ENCODE measurements at regions not wholly inside any gene's neighbourhood (a gene's known extent, or its start where the extent isn't known, plus 50 kb on each side); places are given as distances from the start of the nearest gene placed in this dataset.
"Not testable (repeated sequence)": the region's sequence is repeated elsewhere in the genome, so short reads cannot be mapped to it uniquely, and the experiment has no call there.

GRCh38 chr9:27829621-27830020 lies 256.3 kb upstream of the C9orf72 start:
- no peak for DNase-seq (ENCODE audit: low spot score)
- no peaks in the 10 kb centered on the region for H3K36me3 Mint-ChIP-seq

GRCh38 chr9:27832108-27832507 lies 258.8 kb upstream of the C9orf72 start:
- not testable (repeated sequence) for H3K4me3 Mint-ChIP-seq; H3K9me3 Mint-ChIP-seq; H3K4me1 Mint-ChIP-seq (ENCODE audit: low read depth in 2 of 2); H3K36me3 Mint-ChIP-seq; H3K27me3 Mint-ChIP-seq; DNase-seq (ENCODE audit: low spot score); H3K27ac Mint-ChIP-seq; ATAC-seq

More at GRCh38 chr9:27829621-27830020, 256.3 kb upstream of the C9orf72 start:
- Mint-ChIP-seq H3K27ac (no peak overlapping the region), H3K27me3 (no peaks in the 10 kb centered on the region), H3K4me1 (ENCODE audit: low read depth in 2 of 2) (no peaks in the 10 kb centered on the region), H3K4me3 (no peak overlapping the region), H3K9me3 (peaks cover 5% of the 10 kb centered on the region)
- no peak for ATAC-seq

- DNase-seq (ENCODE audit: low spot score) = no peak
- no peak overlapping the region for H3K27ac Mint-ChIP-seq
- H3K36me3 Mint-ChIP-seq = no peaks in the 10 kb centered on the region
- no peaks in the 10 kb centered on the region for H3K4me1 Mint-ChIP-seq (ENCODE audit: low read depth in 2 of 2)
- H3K9me3 Mint-ChIP-seq = peaks cover 12% of the 10 kb centered on the region
- H3K27me3 Mint-ChIP-seq = peaks cover 0 to 2% of the 10 kb centered on the region in 2 donors
- no peak for ATAC-seq
- H3K4me3 Mint-ChIP-seq = no peak overlapping the region
Measured at GRCh38 chr9:27835286-27835685, 262.0 kb upstream of the C9orf72 start.

- ATAC-seq (no peak), DNase-seq (ENCODE audit: low spot score) (no peak)
- H3K27me3 Mint-ChIP-seq = peaks cover 0 to 2% of the 10 kb centered on the region in 2 donors
- H3K9me3 Mint-ChIP-seq = peaks cover 12% of the 10 kb centered on the region
- H3K27ac Mint-ChIP-seq = no peak overlapping the region
- no peaks in the 10 kb centered on the region for H3K4me1 Mint-ChIP-seq (ENCODE audit: low read depth in 2 of 2)
- H3K36me3 Mint-ChIP-seq = no peaks in the 10 kb centered on the region
- no peak overlapping the region for H3K4me3 Mint-ChIP-seq
Measured at GRCh38 chr9:27835746-27836145, 262.5 kb upstream of the C9orf72 start.

GRCh38 chr9:27836661-27837401 lies 263.6 kb upstream of the C9orf72 start:
- no peaks in the 10 kb centered on the region for H3K36me3 Mint-ChIP-seq
- DNase-seq (ENCODE audit: low spot score) = no peak
- H3K4me3 Mint-ChIP-seq = no peak overlapping the region
- no peaks in the 10 kb centered on the region for H3K4me1 Mint-ChIP-seq (ENCODE audit: low read depth in 2 of 2)
- ATAC-seq = no peak
- H3K27ac Mint-ChIP-seq = no peak overlapping the region
- peaks cover 12% of the 10 kb centered on the region for H3K9me3 Mint-ChIP-seq
- peaks cover 0 to 2% of the 10 kb centered on the region in 2 donors for H3K27me3 Mint-ChIP-seq

- Mint-ChIP-seq H3K9me3 (peaks cover 9% of the 10 kb centered on the region), H3K4me1 (ENCODE audit: low read depth in 2 of 2) (no peaks in the 10 kb centered on the region), H3K4me3 (no peak overlapping the region), H3K27me3 (peaks cover 0 to 2% of the 10 kb centered on the region in 2 donors), H3K27ac (no peak overlapping the region), H3K36me3 (no peaks in the 10 kb centered on the region)
- ATAC-seq (no peak), DNase-seq (ENCODE audit: low spot score) (no peak)
Measured at GRCh38 chr9:27838876-27839275, 265.6 kb upstream of the C9orf72 start.

- ATAC-seq; H3K4me3 Mint-ChIP-seq; H3K36me3 Mint-ChIP-seq; H3K27me3 Mint-ChIP-seq; H3K4me1 Mint-ChIP-seq (ENCODE audit: low read depth in 2 of 2); DNase-seq (ENCODE audit: low spot score); H3K9me3 Mint-ChIP-seq; H3K27ac Mint-ChIP-seq: not testable (repeated sequence)
Measured at GRCh38 chr9:27839767-27840166, 266.5 kb upstream of the C9orf72 start.

- Mint-ChIP-seq H3K4me1 (ENCODE audit: low read depth in 2 of 2) (no peaks in the 10 kb centered on the region), H3K36me3 (no peaks in the 10 kb centered on the region), H3K27ac (no peak overlapping the region), H3K27me3 (no peaks in the 10 kb centered on the region), H3K9me3 (no peaks in the 10 kb centered on the region), H3K4me3 (no peak overlapping the region)
- ATAC-seq (no peak), DNase-seq (ENCODE audit: low spot score) (no peak)
Measured at GRCh38 chr9:27844797-27845196, 271.5 kb upstream of the C9orf72 start.

GRCh38 chr9:27847380-27847779 lies 274.1 kb upstream of the C9orf72 start:
- DNase-seq (ENCODE audit: low spot score) (no peak), ATAC-seq (no peak)
- Mint-ChIP-seq H3K4me3 (no peak overlapping the region), H3K27me3 (no peaks in the 10 kb centered on the region), H3K4me1 (ENCODE audit: low read depth in 2 of 2) (no peaks in the 10 kb centered on the region), H3K9me3 (peaks cover 4% of the 10 kb centered on the region), H3K27ac (no peak overlapping the region), H3K36me3 (no peaks in the 10 kb centered on the region)

GRCh38 chr9:27847818-27848217 lies 274.5 kb upstream of the C9orf72 start:
- Mint-ChIP-seq H3K27me3 (no peaks in the 10 kb centered on the region), H3K27ac (no peak overlapping the region), H3K4me3 (no peak overlapping the region), H3K9me3 (peaks cover 4% of the 10 kb centered on the region), H3K36me3 (no peaks in the 10 kb centered on the region), H3K4me1 (ENCODE audit: low read depth in 2 of 2) (no peaks in the 10 kb centered on the region)
- DNase-seq (ENCODE audit: low spot score) (no peak), ATAC-seq (no peak)

- Mint-ChIP-seq H3K36me3 (no peaks in the 10 kb centered on the region), H3K4me1 (ENCODE audit: low read depth in 2 of 2) (no peaks in the 10 kb centered on the region), H3K4me3 (no peak overlapping the region), H3K27ac (no peak overlapping the region), H3K9me3 (peaks cover 4% of the 10 kb centered on the region), H3K27me3 (no peaks in the 10 kb centered on the region)
- DNase-seq (ENCODE audit: low spot score) = no peak
- no peak for ATAC-seq
Measured at GRCh38 chr9:27848315-27848714, 275.0 kb upstream of the C9orf72 start.

- Mint-ChIP-seq H3K9me3 (peaks cover 8% of the 10 kb centered on the region), H3K4me1 (ENCODE audit: low read depth in 2 of 2) (no peaks in the 10 kb centered on the region), H3K4me3 (no peak overlapping the region), H3K27ac (no peak overlapping the region), H3K27me3 (no peaks in the 10 kb centered on the region), H3K36me3 (peaks cover 4% of the 10 kb centered on the region)
- DNase-seq (ENCODE audit: low spot score) (no peak), ATAC-seq (no peak)
Measured at GRCh38 chr9:27851858-27852257, 278.6 kb upstream of the C9orf72 start.

GRCh38 chr9:27853529-27853928 lies 280.2 kb upstream of the C9orf72 start:
- Mint-ChIP-seq H3K36me3 (peaks cover 4% of the 10 kb centered on the region), H3K4me3 (no peak overlapping the region), H3K27ac (no peak overlapping the region), H3K4me1 (ENCODE audit: low read depth in 2 of 2) (no peaks in the 10 kb centered on the region), H3K9me3 (peaks cover 11% of the 10 kb centered on the region), H3K27me3 (no peaks in the 10 kb centered on the region)
- DNase-seq (ENCODE audit: low spot score) (no peak), ATAC-seq (no peak)

GRCh38 chr9:27856054-27856453 lies 282.8 kb upstream of the C9orf72 start:
- H3K4me3 Mint-ChIP-seq = no peak overlapping the region
- H3K9me3 Mint-ChIP-seq = peaks cover 18% of the 10 kb centered on the region
- H3K36me3 Mint-ChIP-seq = peaks cover 4% of the 10 kb centered on the region
- DNase-seq (ENCODE audit: low spot score) = no peak
- ATAC-seq = no peak
- no peaks in the 10 kb centered on the region for H3K4me1 Mint-ChIP-seq (ENCODE audit: low read depth in 2 of 2)
- H3K27ac Mint-ChIP-seq = no peak overlapping the region
- H3K27me3 Mint-ChIP-seq = no peaks in the 10 kb centered on the region

GRCh38 chr9:27856748-27857147 lies 283.5 kb upstream of the C9orf72 start:
- Mint-ChIP-seq H3K4me3 (no peak overlapping the region), H3K27ac (no peak overlapping the region), H3K27me3 (no peaks in the 10 kb centered on the region), H3K36me3 (peaks cover 4% of the 10 kb centered on the region), H3K9me3 (peaks cover 14% of the 10 kb centered on the region), H3K4me1 (ENCODE audit: low read depth in 2 of 2) (no peaks in the 10 kb centered on the region)
- DNase-seq (ENCODE audit: low spot score) (no peak), ATAC-seq (no peak)

All from natural killer cell treated with Interleukin-12 subunit alpha and Interleukin-12 subunit beta and Interleukin-15 and Interleukin-18, amount 100 ng/mL, for 72 hours (primary cell).